ENCODE measurements at regions not wholly inside any gene's neighbourhood (a gene's known extent, or its start where the extent isn't known, plus 50 kb on each side); places are given as distances from the start of the nearest gene placed in this dataset.

GRCh38 chr3:124496061-124496460 is 234.2 kb upstream of the UMPS start:
- Mint-ChIP-seq H3K4me1 (peaks cover 3% of the 10 kb centered on the region), H3K9me3 (peaks cover 0 to 2% (median 0%) of the 10 kb centered on the region in 7 donors), H3K36me3 (no peaks in the 10 kb centered on the region), H3K27ac (no peak overlapping the region), H3K4me3 (no peak overlapping the region), H3K27me3 (ENCODE audit: low read depth in 3 of 3) (peaks cover 4 to 8% (median 6%) of the 10 kb centered on the region in 3 donors)
- Histone ChIP-seq H2AFZ (ENCODE audit: insufficient read depth, low read depth, low read length, poor library complexity, severe bottlenecking) (no peak overlapping the region), H3K4me2 (replicated peaks; ENCODE audit: extremely low read depth, low read length, poor library complexity, severe bottlenecking) (no peak overlapping the region), H3K4me3 (replicated peaks in 1 of 3; ENCODE audit: low read depth in 2 of 3, low read length in 3 of 3) (no peak overlapping the region), H3K4me1 (ENCODE audit: control insufficient read depth in 1 of 2, insufficient read depth in 2 of 2, low read length in 2 of 2) (no peaks in the 10 kb centered on the region), H3K9me3 (replicated peaks in 1 of 2; ENCODE audit: control insufficient read depth in 1 of 2, insufficient read depth in 1 of 2, low read length in 2 of 2) (no peaks in the 10 kb centered on the region), H4K20me1 (ENCODE audit: insufficient read depth, low read length) (no peaks in the 10 kb centered on the region), H3K36me3 (replicated peaks in 1 of 2; ENCODE audit: control insufficient read depth in 1 of 2, insufficient read depth in 2 of 2, low read length in 2 of 2) (no peaks in the 10 kb centered on the region), H3K27ac (ENCODE audit: low read depth in 1 of 2, low read length in 2 of 2) (no peak overlapping the region), H3K27me3 (ENCODE audit: control insufficient read depth in 2 of 2, insufficient read depth in 2 of 2, low read length in 2 of 2) (no peaks in the 10 kb centered on the region), H3K9ac (ENCODE audit: insufficient read depth, low read length, poor library complexity, severe bottlenecking) (no peak overlapping the region), H3K79me2 (ENCODE audit: insufficient read depth, low read length) (no peaks in the 10 kb centered on the region)
- DNase-seq: no peak
- TF ChIP-seq CTCF (IDR thresholded peaks at IDR 0.05): no peak
- intact Hi-C loops (cut with micrococcal nuclease): no loop called here
- no CpG with 5 or more reads among the region's 2 CpGs for WGBS (ENCODE audit: insufficient coverage)

GRCh38 chr3:124497487-124497886 is 232.8 kb upstream of the UMPS start:
- peaks cover 4 to 10% (median 5%) of the 10 kb centered on the region in 3 donors for H3K27me3 Mint-ChIP-seq (ENCODE audit: low read depth in 3 of 3)
- DNase-seq: no peak
- Histone ChIP-seq H3K36me3 (replicated peaks in 1 of 2; ENCODE audit: control insufficient read depth in 1 of 2, insufficient read depth in 2 of 2, low read length in 2 of 2) (no peaks in the 10 kb centered on the region), H3K4me2 (replicated peaks; ENCODE audit: extremely low read depth, low read length, poor library complexity, severe bottlenecking) (no peak overlapping the region), H3K27me3 (ENCODE audit: control insufficient read depth in 2 of 2, insufficient read depth in 2 of 2, low read length in 2 of 2) (no peaks in the 10 kb centered on the region), H3K4me1 (ENCODE audit: control insufficient read depth in 1 of 2, insufficient read depth in 2 of 2, low read length in 2 of 2) (no peaks in the 10 kb centered on the region), H3K79me2 (ENCODE audit: insufficient read depth, low read length) (no peaks in the 10 kb centered on the region), H3K27ac (ENCODE audit: low read depth in 1 of 2, low read length in 2 of 2) (no peak overlapping the region), H3K9ac (ENCODE audit: insufficient read depth, low read length, poor library complexity, severe bottlenecking) (no peak overlapping the region), H3K9me3 (replicated peaks in 1 of 2; ENCODE audit: control insufficient read depth in 1 of 2, insufficient read depth in 1 of 2, low read length in 2 of 2) (no peaks in the 10 kb centered on the region), H3K4me3 (replicated peaks in 1 of 3; ENCODE audit: low read depth in 2 of 3, low read length in 3 of 3) (no peak overlapping the region), H4K20me1 (ENCODE audit: insufficient read depth, low read length) (no peaks in the 10 kb centered on the region), H2AFZ (ENCODE audit: insufficient read depth, low read depth, low read length, poor library complexity, severe bottlenecking) (no peak overlapping the region)
- no peaks in the 10 kb centered on the region for H3K4me1 Mint-ChIP-seq
- no CpG with 5 or more reads among the region's 1 CpG for WGBS (ENCODE audit: insufficient coverage)
- H3K4me3 Mint-ChIP-seq: no peak overlapping the region
- H3K36me3 Mint-ChIP-seq: no peaks in the 10 kb centered on the region
- H3K27ac Mint-ChIP-seq: no peak overlapping the region
- intact Hi-C loops (cut with micrococcal nuclease): no loop called here
- H3K9me3 Mint-ChIP-seq: no peaks in the 10 kb centered on the region
- TF ChIP-seq CTCF (IDR thresholded peaks at IDR 0.05): no peak

All from CD14-positive monocyte (primary cell).